ENCODE measurements at regions not wholly inside any gene's neighbourhood (a gene's known extent, or its start where the extent isn't known, plus 50 kb on each side); places are given as distances from the start of the nearest gene placed in this dataset.

DNA sequence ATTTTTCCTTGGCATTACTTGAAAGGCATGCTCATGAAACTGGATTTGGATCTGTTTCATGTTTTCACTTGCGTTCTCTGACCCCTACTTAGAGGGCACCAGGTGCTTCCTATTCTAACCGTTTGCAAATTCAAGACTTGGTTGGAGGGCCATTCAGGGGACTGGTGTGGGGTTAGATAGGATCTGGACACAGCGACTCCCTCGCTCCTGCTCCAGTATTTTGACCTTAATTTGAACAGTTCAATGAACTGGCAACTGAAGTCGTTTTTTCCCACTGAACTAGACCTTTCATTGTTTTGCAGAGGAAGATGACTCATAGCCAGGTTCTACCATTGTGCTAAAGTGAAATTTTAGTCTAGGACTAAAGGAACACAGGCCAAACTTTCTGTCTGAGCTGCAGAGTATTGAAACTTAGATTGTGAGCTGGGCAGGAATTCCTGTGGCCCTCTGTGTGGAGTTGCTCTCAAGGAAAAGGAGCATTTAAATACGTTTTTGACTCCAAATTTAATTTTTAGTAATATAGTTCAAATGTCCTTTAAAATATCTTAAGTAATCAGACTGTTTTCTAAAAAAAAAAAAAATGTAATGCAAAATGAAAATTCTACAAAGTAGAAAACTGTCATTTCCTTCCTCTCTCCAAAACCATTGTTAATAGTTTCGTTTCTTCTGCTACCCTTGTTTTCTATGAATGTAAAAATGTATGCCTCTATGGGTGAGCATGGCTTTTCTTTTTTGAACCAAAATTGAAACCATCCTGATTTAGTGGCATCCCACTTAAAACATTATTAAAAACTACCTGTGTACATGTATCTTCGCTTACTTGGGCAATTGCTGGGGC is 64.8 kb downstream of the UTRN start:
- TF ChIP-seq GTF2I (CRISPR knock-in tag; conservative IDR thresholded peaks at IDR 0.05) = no peak
- TF ChIP-seq, protein P1, sequence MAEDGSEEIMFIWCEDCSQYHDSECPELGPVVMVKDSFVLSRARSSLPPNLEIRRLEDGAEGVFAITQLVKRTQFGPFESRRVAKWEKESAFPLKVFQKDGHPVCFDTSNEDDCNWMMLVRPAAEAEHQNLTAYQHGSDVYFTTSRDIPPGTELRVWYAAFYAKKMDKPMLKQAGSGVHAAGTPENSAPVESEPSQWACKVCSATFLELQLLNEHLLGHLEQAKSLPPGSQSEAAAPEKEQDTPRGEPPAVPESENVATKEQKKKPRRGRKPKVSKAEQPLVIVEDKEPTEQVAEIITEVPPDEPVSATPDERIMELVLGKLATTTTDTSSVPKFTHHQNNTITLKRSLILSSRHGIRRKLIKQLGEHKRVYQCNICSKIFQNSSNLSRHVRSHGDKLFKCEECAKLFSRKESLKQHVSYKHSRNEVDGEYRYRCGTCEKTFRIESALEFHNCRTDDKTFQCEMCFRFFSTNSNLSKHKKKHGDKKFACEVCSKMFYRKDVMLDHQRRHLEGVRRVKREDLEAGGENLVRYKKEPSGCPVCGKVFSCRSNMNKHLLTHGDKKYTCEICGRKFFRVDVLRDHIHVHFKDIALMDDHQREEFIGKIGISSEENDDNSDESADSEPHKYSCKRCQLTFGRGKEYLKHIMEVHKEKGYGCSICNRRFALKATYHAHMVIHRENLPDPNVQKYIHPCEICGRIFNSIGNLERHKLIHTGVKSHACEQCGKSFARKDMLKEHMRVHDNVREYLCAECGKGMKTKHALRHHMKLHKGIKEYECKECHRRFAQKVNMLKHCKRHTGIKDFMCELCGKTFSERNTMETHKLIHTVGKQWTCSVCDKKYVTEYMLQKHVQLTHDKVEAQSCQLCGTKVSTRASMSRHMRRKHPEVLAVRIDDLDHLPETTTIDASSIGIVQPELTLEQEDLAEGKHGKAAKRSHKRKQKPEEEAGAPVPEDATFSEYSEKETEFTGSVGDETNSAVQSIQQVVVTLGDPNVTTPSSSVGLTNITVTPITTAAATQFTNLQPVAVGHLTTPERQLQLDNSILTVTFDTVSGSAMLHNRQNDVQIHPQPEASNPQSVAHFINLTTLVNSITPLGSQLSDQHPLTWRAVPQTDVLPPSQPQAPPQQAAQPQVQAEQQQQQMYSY (CRISPR knock-in tag; IDR thresholded peaks at IDR 0.05) = peak; percentile 68; the same call in 1 of the 2 replicates
- DNase-seq (ENCODE audit: low spot score) (no peak), ATAC-seq (peak; percentile 66)
- peaks cover 9% of the 10 kb centered on the region for H3K9me3 Mint-ChIP-seq
- H3K36me3 Mint-ChIP-seq = peaks cover 4% of the 10 kb centered on the region
- ChIA-PET CTCF (no interaction called here), POLR2A (no interaction called here)
- H3K4me3 Mint-ChIP-seq = no peak overlapping the region
- H3K4me1 Mint-ChIP-seq = peaks cover 65% of the 10 kb centered on the region
- H3K27me3 Mint-ChIP-seq (ENCODE audit: low read depth) = no peaks in the 10 kb centered on the region
- peak overlapping the region; percentile 75 for H3K27ac Mint-ChIP-seq

DNA sequence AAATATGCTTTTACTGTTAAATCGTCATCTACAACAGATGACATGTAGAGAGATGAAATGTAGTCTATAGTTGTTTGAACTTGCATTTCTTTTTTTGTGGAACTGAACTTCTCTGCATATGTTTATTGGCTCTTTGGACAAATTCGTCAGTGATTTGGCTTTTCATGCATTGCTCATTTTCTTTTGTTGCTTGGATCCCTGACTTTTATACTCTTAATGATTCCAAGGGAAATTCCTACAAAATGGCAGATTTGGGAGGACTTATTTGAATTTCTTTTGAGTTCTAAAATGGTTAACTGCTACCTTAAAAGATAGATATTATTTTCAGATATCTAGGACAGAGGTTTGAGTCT is 65.4 kb downstream of the UTRN start:
- H3K9me3 Mint-ChIP-seq = peaks cover 9% of the 10 kb centered on the region
- H3K36me3 Mint-ChIP-seq = peaks cover 4% of the 10 kb centered on the region
- ChIA-PET POLR2A (no interaction called here), CTCF (no interaction called here)
- no peaks in the 10 kb centered on the region for H3K27me3 Mint-ChIP-seq (ENCODE audit: low read depth)
- ATAC-seq (no peak), DNase-seq (ENCODE audit: low spot score) (no peak)
- H3K4me3 Mint-ChIP-seq = no peak overlapping the region
- no peak overlapping the region for H3K27ac Mint-ChIP-seq
- peaks cover 62% of the 10 kb centered on the region for H3K4me1 Mint-ChIP-seq
- TF ChIP-seq, protein P2, sequence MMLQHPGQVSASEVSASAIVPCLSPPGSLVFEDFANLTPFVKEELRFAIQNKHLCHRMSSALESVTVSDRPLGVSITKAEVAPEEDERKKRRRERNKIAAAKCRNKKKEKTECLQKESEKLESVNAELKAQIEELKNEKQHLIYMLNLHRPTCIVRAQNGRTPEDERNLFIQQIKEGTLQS (CRISPR knock-in tag; conservative IDR thresholded peaks at IDR 0.05) = no peak
- TF ChIP-seq, protein P3, sequence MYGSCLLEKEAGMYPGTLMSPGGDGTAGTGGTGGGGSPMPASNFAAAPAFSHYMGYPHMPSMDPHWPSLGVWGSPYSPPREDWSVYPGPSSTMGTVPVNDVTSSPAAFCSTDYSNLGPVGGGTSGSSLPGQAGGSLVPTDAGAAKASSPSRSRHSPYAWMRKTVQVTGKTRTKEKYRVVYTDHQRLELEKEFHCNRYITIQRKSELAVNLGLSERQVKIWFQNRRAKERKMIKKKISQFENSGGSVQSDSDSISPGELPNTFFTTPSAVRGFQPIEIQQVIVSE (CRISPR knock-in tag; IDR thresholded peaks at IDR 0.05; ENCODE audit: borderline replicate concordance) = no peak
- no peak for TF ChIP-seq ZNF416 (CRISPR knock-in tag; IDR thresholded peaks at IDR 0.05)
- TF ChIP-seq PRRX2 (CRISPR knock-in tag; IDR thresholded peaks at IDR 0.05) = no peak
- TF ChIP-seq ZNF138 (CRISPR knock-in tag; conservative IDR thresholded peaks at IDR 0.05) = no peak
- TF ChIP-seq, protein P4, sequence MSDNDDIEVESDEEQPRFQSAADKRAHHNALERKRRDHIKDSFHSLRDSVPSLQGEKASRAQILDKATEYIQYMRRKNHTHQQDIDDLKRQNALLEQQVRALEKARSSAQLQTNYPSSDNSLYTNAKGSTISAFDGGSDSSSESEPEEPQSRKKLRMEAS (CRISPR knock-in tag; IDR thresholded peaks at IDR 0.05) = no peak
- TF ChIP-seq, protein P5, sequence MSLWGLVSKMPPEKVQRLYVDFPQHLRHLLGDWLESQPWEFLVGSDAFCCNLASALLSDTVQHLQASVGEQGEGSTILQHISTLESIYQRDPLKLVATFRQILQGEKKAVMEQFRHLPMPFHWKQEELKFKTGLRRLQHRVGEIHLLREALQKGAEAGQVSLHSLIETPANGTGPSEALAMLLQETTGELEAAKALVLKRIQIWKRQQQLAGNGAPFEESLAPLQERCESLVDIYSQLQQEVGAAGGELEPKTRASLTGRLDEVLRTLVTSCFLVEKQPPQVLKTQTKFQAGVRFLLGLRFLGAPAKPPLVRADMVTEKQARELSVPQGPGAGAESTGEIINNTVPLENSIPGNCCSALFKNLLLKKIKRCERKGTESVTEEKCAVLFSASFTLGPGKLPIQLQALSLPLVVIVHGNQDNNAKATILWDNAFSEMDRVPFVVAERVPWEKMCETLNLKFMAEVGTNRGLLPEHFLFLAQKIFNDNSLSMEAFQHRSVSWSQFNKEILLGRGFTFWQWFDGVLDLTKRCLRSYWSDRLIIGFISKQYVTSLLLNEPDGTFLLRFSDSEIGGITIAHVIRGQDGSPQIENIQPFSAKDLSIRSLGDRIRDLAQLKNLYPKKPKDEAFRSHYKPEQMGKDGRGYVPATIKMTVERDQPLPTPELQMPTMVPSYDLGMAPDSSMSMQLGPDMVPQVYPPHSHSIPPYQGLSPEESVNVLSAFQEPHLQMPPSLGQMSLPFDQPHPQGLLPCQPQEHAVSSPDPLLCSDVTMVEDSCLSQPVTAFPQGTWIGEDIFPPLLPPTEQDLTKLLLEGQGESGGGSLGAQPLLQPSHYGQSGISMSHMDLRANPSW (CRISPR knock-in tag; conservative IDR thresholded peaks at IDR 0.05; ENCODE audit: low read depth) = no peak
- TF ChIP-seq NFATC4 (CRISPR knock-in tag; IDR thresholded peaks at IDR 0.05) = no peak
- TF ChIP-seq ESRRA (CRISPR knock-in tag; IDR thresholded peaks at IDR 0.05; ENCODE audit: borderline replicate concordance) = no peak
- no peak for TF ChIP-seq ZNF317 (CRISPR knock-in tag; IDR thresholded peaks at IDR 0.05; ENCODE audit: borderline replicate concordance, low read depth)
- TF ChIP-seq, protein P6, sequence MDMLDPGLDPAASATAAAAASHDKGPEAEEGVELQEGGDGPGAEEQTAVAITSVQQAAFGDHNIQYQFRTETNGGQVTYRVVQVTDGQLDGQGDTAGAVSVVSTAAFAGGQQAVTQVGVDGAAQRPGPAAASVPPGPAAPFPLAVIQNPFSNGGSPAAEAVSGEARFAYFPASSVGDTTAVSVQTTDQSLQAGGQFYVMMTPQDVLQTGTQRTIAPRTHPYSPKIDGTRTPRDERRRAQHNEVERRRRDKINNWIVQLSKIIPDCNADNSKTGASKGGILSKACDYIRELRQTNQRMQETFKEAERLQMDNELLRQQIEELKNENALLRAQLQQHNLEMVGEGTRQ (CRISPR knock-in tag; IDR thresholded peaks at IDR 0.05) = no peak
- TF ChIP-seq, protein P7, sequence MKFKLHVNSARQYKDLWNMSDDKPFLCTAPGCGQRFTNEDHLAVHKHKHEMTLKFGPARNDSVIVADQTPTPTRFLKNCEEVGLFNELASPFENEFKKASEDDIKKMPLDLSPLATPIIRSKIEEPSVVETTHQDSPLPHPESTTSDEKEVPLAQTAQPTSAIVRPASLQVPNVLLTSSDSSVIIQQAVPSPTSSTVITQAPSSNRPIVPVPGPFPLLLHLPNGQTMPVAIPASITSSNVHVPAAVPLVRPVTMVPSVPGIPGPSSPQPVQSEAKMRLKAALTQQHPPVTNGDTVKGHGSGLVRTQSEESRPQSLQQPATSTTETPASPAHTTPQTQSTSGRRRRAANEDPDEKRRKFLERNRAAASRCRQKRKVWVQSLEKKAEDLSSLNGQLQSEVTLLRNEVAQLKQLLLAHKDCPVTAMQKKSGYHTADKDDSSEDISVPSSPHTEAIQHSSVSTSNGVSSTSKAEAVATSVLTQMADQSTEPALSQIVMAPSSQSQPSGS (CRISPR knock-in tag; IDR thresholded peaks at IDR 0.05; ENCODE audit: borderline replicate concordance, low read depth) = no peak
- TF ChIP-seq JAZF1 (CRISPR knock-in tag; IDR thresholded peaks at IDR 0.05) = no peak
- no peak for TF ChIP-seq ZBTB21 (CRISPR knock-in tag; IDR thresholded peaks at IDR 0.05; ENCODE audit: borderline replicate concordance)
- TF ChIP-seq MYBL2 (CRISPR knock-in tag; IDR thresholded peaks at IDR 0.05) = no peak
- no peak for TF ChIP-seq GABPB1 (CRISPR knock-in tag; IDR thresholded peaks at IDR 0.05)
- no peak for TF ChIP-seq KAT7 (CRISPR knock-in tag; IDR thresholded peaks at IDR 0.05; ENCODE audit: borderline replicate concordance)
- TF ChIP-seq, protein P8, sequence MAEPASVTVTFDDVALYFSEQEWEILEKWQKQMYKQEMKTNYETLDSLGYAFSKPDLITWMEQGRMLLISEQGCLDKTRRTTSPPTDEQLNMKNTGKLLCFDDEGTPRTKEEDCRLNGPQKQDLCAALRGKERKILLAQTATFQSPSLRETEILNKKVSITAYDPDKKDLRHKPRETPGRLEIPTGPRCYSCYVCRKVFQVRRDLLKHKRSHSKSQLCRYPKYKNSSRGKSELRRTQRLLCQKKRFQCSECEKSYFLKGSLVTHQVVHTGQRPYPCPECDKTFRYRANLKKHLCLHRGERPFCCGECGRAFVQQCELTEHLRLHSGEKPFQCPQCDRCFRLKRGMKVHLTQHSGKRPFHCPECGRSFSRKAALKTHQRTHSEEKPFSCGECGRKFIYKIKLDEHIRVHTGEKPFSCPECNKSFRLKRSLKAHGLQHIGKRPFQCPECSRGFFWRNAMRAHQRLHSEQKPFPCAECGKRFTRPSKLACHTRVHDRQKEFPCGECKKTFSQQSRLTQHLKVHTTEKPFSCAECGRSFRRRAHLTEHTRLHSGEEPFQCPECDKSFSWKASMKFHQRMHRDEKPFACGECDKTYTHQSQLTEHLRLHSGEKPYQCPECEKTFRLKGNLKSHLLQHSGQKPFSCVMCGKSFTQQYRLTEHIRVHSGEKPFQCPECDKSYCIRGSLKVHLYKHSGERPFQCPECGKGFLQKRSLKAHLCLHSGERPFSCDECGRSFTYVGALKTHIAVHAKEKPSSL (CRISPR knock-in tag; conservative IDR thresholded peaks at IDR 0.05) = no peak
- no peak for TF ChIP-seq TP53 (CRISPR knock-in tag; IDR thresholded peaks at IDR 0.05)

Data from WTC11 (cell line).